22Rv1 (cell line): ENCODE measurements at regions not wholly inside any gene's neighbourhood (a gene's known extent, or its start where the extent isn't known, plus 50 kb on each side); places are given as distances from the start of the nearest gene placed in this dataset.

Experiments
- H3K27ac ChIP-seq: fragments of 450-650 bp; 2 replicates; pipeline ENCODE4 v1.5.1; 2017
- ZFX ChIP-seq: fragments of 450-650 bp; IDR thresholded peaks from 2 replicates; pipeline ENCODE4 v1.6.1; 2017; ENCODE audit warnings: antibody characterized with exemption, borderline replicate concordance
- TF ChIP-seq, protein P1 (sequence below): fragments of 450-650 bp; IDR thresholded peaks from 2 replicates; pipeline ENCODE4 v1.5.1; 2017; ENCODE audit warnings: mild to moderate bottlenecking

DNA sequence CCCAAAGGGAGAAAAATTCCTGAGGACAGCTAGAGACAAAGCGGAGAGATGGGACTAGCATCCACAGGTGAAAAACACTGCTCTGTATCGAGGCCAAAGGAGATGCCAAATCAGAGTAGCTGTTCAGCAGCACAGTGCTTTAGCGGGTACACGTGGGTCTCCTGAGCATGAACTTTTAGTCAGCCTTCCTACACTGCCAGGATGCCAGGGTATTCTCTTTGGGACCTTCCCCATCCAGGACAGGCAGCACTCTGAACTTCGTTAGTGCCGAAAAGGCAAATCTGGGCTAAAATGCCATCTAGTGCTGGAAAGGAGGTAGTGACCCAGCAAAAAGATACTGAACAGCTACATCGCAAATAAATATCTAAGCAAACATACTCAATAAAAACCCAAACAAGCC lies 64.9 kb downstream of the C6orf58 start:
- TF ChIP-seq, protein P1, sequence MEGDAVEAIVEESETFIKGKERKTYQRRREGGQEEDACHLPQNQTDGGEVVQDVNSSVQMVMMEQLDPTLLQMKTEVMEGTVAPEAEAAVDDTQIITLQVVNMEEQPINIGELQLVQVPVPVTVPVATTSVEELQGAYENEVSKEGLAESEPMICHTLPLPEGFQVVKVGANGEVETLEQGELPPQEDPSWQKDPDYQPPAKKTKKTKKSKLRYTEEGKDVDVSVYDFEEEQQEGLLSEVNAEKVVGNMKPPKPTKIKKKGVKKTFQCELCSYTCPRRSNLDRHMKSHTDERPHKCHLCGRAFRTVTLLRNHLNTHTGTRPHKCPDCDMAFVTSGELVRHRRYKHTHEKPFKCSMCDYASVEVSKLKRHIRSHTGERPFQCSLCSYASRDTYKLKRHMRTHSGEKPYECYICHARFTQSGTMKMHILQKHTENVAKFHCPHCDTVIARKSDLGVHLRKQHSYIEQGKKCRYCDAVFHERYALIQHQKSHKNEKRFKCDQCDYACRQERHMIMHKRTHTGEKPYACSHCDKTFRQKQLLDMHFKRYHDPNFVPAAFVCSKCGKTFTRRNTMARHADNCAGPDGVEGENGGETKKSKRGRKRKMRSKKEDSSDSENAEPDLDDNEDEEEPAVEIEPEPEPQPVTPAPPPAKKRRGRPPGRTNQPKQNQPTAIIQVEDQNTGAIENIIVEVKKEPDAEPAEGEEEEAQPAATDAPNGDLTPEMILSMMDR: peak; percentile 81
- no peak for TF ChIP-seq ZFX

More for the DNA sequence above, 64.9 kb downstream of the C6orf58 start:
- H3K27ac ChIP-seq: no peak overlapping the region
